H9 (cell line): ENCODE measurements at regions not wholly inside any gene's neighbourhood (a gene's known extent, or its start where the extent isn't known, plus 50 kb on each side); places are given as distances from the start of the nearest gene placed in this dataset.

ENCODE experiments used
- DNase-seq: peaks from one replicate; pipeline ENCODE4 v3.0.0-alpha.2; 2017
- H2AFZ ChIP-seq: one replicate; pipeline ENCODE4 v1.6.1; 2013; ENCODE audit warnings: mild to moderate bottlenecking, low read length, control low read depth, moderate library complexity
- H2AK5ac ChIP-seq: 2 replicates; pipeline ENCODE4 v1.6.1; 2013; ENCODE audit warnings: low read length, control low read depth, mixed read lengths; ENCODE audit not compliant: insufficient read length
- H2BK120ac ChIP-seq: one replicate; pipeline ENCODE4 v1.6.1; 2013; ENCODE audit warnings: low read depth, mild to moderate bottlenecking, low read length, control low read depth, inconsistent platforms; ENCODE audit not compliant: poor library complexity, severe bottlenecking
- H2BK12ac ChIP-seq: 2 replicates; pipeline ENCODE4 v1.6.1; 2013; ENCODE audit warnings: low read length, control low read depth, mixed read lengths, low read depth; ENCODE audit not compliant: insufficient read length
- H2BK15ac ChIP-seq: 2 replicates; pipeline ENCODE4 v1.6.1; 2013; ENCODE audit warnings: low read depth, low read length, control low read depth
- H2BK20ac ChIP-seq: one replicate; pipeline ENCODE4 v1.6.1; 2013; ENCODE audit warnings: low read depth, mild to moderate bottlenecking, low read length, control low read depth, inconsistent platforms; ENCODE audit not compliant: poor library complexity, severe bottlenecking
- H2BK5ac ChIP-seq: 2 replicates; pipeline ENCODE4 v1.6.1; 2013; ENCODE audit warnings: low read length, control low read depth, mixed read lengths; ENCODE audit not compliant: insufficient read length
- H3K14ac ChIP-seq: 2 replicates; pipeline ENCODE4 v1.6.1; 2013; ENCODE audit warnings: low read length, control low read depth; ENCODE audit not compliant: insufficient read depth
- H3K18ac ChIP-seq: 2 replicates; pipeline ENCODE4 v1.6.1; 2013; ENCODE audit warnings: low read depth, mild to moderate bottlenecking, mixed read lengths, low read length, control low read depth; ENCODE audit not compliant: insufficient read length
- H3K23ac ChIP-seq: 2 replicates; pipeline ENCODE4 v1.6.1; 2013; ENCODE audit warnings: low read length, control low read depth, mixed read lengths, low read depth; ENCODE audit not compliant: insufficient read length
- H3K23me2 ChIP-seq: 2 replicates; pipeline ENCODE4 v1.6.1; 2013; ENCODE audit warnings: low read depth, mild to moderate bottlenecking, mixed read lengths, low read length, control low read depth; ENCODE audit not compliant: insufficient read length, poor library complexity, severe bottlenecking
- H3K27ac ChIP-seq: 2 replicates; pipeline ENCODE4 v1.5.1; 2013; ENCODE audit warnings: low read length, control low read depth, mixed read lengths, low read depth; ENCODE audit not compliant: insufficient read length
- H3K27me3 ChIP-seq: 2 replicates; pipeline ENCODE4 v1.6.1; 2013; ENCODE audit warnings: low read length, control low read depth, inconsistent platforms; ENCODE audit not compliant: insufficient read depth
- H3K4ac ChIP-seq: 2 replicates; pipeline ENCODE4 v1.6.1; 2013; ENCODE audit warnings: low read depth, mild to moderate bottlenecking, control low read depth, inconsistent platforms, low read length, moderate library complexity
- H3K4me1 ChIP-seq: 2 replicates; pipeline ENCODE4 v1.6.1; 2013; ENCODE audit warnings: low read length, control low read depth, inconsistent platforms; ENCODE audit not compliant: insufficient read depth
- H3K4me2 ChIP-seq: 2 replicates; pipeline ENCODE4 v1.6.1; 2013; ENCODE audit warnings: low read length, control low read depth, mixed read lengths; ENCODE audit not compliant: insufficient read length, insufficient read depth
- H3K56ac ChIP-seq: 2 replicates; pipeline ENCODE4 v1.6.1; 2013; ENCODE audit warnings: low read depth, mild to moderate bottlenecking, mixed read lengths, low read length, control low read depth; ENCODE audit not compliant: insufficient read length
- H3K79me1 ChIP-seq: 2 replicates; pipeline ENCODE4 v1.6.1; 2013; ENCODE audit warnings: low read depth, mild to moderate bottlenecking, moderate library complexity, low read length, control low read depth, inconsistent platforms; ENCODE audit not compliant: insufficient read depth, poor library complexity, severe bottlenecking
- H3K79me2 ChIP-seq: 2 replicates; pipeline ENCODE4 v1.6.1; 2013; ENCODE audit warnings: low read length, control low read depth, inconsistent platforms; ENCODE audit not compliant: insufficient read depth
- H3K9ac ChIP-seq: 2 replicates; pipeline ENCODE4 v1.6.1; 2013; ENCODE audit warnings: low read length, control low read depth, mixed read lengths; ENCODE audit not compliant: insufficient read length; ENCODE audit errors: extremely low read depth
- H3K9me3 ChIP-seq: one replicate; pipeline ENCODE4 v1.6.1; 2013; ENCODE audit warnings: low read depth, low read length, inconsistent platforms; ENCODE audit not compliant: control insufficient read depth
- H3T11ph ChIP-seq: one replicate; pipeline ENCODE4 v1.6.1; 2013; ENCODE audit warnings: mild to moderate bottlenecking, low read length, control low read depth, inconsistent platforms
- H4K20me1 ChIP-seq: one replicate; pipeline ENCODE4 v1.6.1; 2013; ENCODE audit not compliant: control insufficient read depth, insufficient read length, insufficient read depth
- H4K5ac ChIP-seq: 2 replicates; pipeline ENCODE4 v1.6.1; 2013; ENCODE audit warnings: low read depth, mild to moderate bottlenecking, mixed read lengths, low read length, control low read depth; ENCODE audit not compliant: insufficient read length
- H4K8ac ChIP-seq: replicated peaks from 2 replicates; pipeline ENCODE4 v1.6.1; 2013; ENCODE audit warnings: low read length, control low read depth, mixed read lengths, low read depth; ENCODE audit not compliant: insufficient read length
- H4K91ac ChIP-seq: 2 replicates; pipeline ENCODE4 v1.6.1; 2013; ENCODE audit warnings: low read depth, mild to moderate bottlenecking, moderate library complexity, mixed read lengths, low read length, control low read depth; ENCODE audit not compliant: insufficient read length
- H3K27ac Mint-ChIP-seq, 3 experiments: 2 replicates in 2 of 3; 3 replicates in 1 of 3; pipeline ENCODE4 v1.8.0; 2020 to 2021; ENCODE audit warnings: mixed read lengths in 3 of 3, mild to moderate bottlenecking in 1 of 3, moderate library complexity in 1 of 3
- H3K27me3 Mint-ChIP-seq: 2 replicates; pipeline ENCODE4 v1.8.0; 2021; ENCODE audit warnings: low read depth, mild to moderate bottlenecking, moderate library complexity, mixed read lengths
- H3K36me3 Mint-ChIP-seq, 3 experiments: 2 replicates in 2 of 3; 3 replicates in 1 of 3; pipeline ENCODE4 v1.8.0; 2020 to 2021; ENCODE audit warnings: low read depth in 3 of 3, mixed read lengths in 3 of 3; ENCODE audit not compliant: insufficient read depth in 1 of 3
- H3K4me1 Mint-ChIP-seq, 2 experiments: 2 replicates each; pipeline ENCODE4 v1.8.0; 2020; ENCODE audit warnings: mixed read lengths in 2 of 2
- H3K4me3 Mint-ChIP-seq, 2 experiments: 2 replicates in 1 of 2; 3 replicates in 1 of 2; pipeline ENCODE4 v1.8.0; 2020 to 2021; ENCODE audit warnings: mild to moderate bottlenecking in 2 of 2, mixed read lengths in 2 of 2, moderate library complexity in 1 of 2
- H3K9me3 Mint-ChIP-seq, 2 experiments: 2 replicates in 1 of 2; 3 replicates in 1 of 2; pipeline ENCODE4 v1.8.0; 2020; ENCODE audit warnings: mild to moderate bottlenecking in 2 of 2, mixed read lengths in 2 of 2, moderate library complexity in 1 of 2
- CTCF ChIP-seq: fragments of 200-600 bp; sonication (generic); conservative IDR thresholded peaks from 3 replicates; pipeline ENCODE4 v1.8.0; 2021; ENCODE audit warnings: antibody characterized with exemption, mild to moderate bottlenecking
- WGBS: extraction: QIAGEN DNeasy Blood & Tissue Kit; methylation state at CpG from one replicate; pipeline ENCODE4 v1.1.7; 2013; ENCODE audit warnings: missing lambda C conversion rate, low lambda C conversion rate, mixed read lengths; ENCODE audit not compliant: insufficient read length; ENCODE audit errors: extremely low coverage; 5-methylcytosine and 5-hydroxymethylcytosine counted together

- H3T11ph ChIP-seq, result no peak overlapping the region
Observed at GRCh38 chr4:38195486-38195885, 235.3 kb downstream of the PTTG2 start.

More at GRCh38 chr4:38195486-38195885, 235.3 kb downstream of the PTTG2 start:
- Histone ChIP-seq H4K91ac (no peak overlapping the region), H3K23me2 (no peaks in the 10 kb centered on the region), H3K23ac (no peak overlapping the region), H3K27ac (no peak overlapping the region), H4K8ac (no peak overlapping the region), H4K5ac (no peak overlapping the region), H2AFZ (no peak overlapping the region), H3K27me3 (no peaks in the 10 kb centered on the region), H2BK120ac (no peak overlapping the region), H3K4me2 (no peak overlapping the region), H2AK5ac (no peak overlapping the region), H3K9ac (no peak overlapping the region), H3K14ac (no peak overlapping the region), H3K56ac (no peak overlapping the region), H2BK20ac (no peak overlapping the region), H2BK15ac (no peak overlapping the region), H3K4me1 (no peaks in the 10 kb centered on the region), H3K18ac (no peak overlapping the region), H3K9me3 (no peaks in the 10 kb centered on the region), H4K20me1 (no peaks in the 10 kb centered on the region), H2BK5ac (no peak overlapping the region), H3K79me2 (no peaks in the 10 kb centered on the region), H3K4ac (no peak overlapping the region), H3K79me1 (no peaks in the 10 kb centered on the region), H2BK12ac (no peak overlapping the region)
- no peak overlapping the region for H3K4me3 Mint-ChIP-seq
- H3K27me3 Mint-ChIP-seq, result peaks cover 3% of the 10 kb centered on the region
- H3K36me3 Mint-ChIP-seq, result peaks cover 0 to 9% (median 6%) of the 10 kb centered on the region in 3 experiments; a peak in 2 of 7 replicates
- DNase-seq, result no peak
- no CpG with 5 or more reads among the region's 3 CpGs for WGBS
- no peak overlapping the region for H3K27ac Mint-ChIP-seq
- H3K4me1 Mint-ChIP-seq, result no peaks in the 10 kb centered on the region
- H3K9me3 Mint-ChIP-seq, result peaks cover 5 to 11% of the 10 kb centered on the region in 2 experiments; a peak in 2 of 5 replicates
- TF ChIP-seq CTCF, result no peak
